ENCODE measurements at regions not wholly inside any gene's neighbourhood (a gene's known extent, or its start where the extent isn't known, plus 50 kb on each side); places are given as distances from the start of the nearest gene placed in this dataset.

DNA sequence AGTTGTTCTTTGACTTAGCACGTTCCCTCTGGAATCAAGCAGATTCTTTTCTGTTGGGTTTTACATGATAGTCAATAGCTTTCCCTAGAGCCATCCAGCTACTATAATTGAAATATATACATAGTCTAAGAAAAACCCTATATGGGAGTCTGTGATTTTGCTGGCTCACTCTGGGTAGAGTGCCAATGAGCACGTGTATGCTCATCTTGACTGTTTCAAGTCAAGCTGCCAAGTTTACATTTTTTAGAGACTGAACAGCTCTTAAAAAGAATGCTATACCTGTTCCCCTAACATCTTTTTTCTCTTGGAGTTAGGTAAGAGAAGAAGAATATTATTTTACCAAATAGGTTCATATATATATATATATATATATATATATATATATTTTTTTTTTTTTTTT, 182.8 kb upstream of the NRIP1 start:
- DNase-seq = no peak

DNA sequence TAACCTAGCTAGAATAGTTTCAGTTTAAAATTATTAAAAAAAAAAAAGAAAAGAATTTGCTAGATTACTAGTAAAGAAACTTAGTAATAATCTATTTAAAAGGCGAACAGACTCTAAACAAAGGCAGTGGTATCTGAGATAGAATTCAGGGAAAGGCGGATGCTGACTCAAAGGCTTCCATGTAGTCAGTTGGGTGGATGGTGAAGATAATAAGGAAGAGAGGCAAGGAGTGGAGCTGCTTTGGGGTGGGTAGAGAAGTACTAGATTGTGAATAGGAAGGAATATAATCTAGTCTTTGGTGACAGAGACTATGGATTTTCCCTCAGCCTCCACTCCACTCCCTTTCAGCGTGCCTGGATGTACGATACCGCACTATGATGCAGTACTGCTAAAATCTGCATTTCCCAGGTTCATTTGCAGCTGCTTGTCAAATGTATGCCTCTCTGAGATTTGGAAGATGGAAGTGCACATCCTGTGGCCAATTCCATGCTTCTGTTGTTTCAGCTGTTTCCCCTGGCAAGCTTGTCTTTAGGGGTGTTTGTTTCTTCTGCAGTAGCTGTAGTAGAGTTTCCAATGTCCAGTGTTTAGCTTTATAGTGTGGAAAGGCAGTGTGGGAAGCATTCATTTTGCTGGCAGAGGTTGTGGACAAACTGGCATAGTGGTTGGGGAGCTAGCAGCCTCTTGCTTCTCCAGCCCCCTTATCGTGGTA, 184.6 kb upstream of the NRIP1 start:
- no peak for DNase-seq

DNA sequence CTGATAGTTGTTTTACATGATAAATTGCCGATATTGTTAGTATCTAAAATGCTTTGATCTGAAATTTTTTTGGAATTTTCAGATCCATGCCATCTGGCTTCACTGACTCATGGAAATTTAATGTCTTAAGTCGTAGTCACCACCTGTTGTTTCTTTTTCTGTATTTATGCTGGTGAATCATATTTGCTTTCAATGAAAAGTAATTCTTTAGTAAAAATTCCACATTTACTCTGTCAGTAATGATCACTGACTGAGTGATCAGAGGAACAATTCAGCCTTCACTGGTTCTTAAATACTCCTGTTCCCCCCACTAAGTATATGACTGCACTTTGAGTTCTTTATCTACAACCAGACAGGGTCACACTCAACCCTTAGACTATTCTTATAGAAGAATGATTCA, 185.6 kb upstream of the NRIP1 start:
- no peak for DNase-seq

DNA sequence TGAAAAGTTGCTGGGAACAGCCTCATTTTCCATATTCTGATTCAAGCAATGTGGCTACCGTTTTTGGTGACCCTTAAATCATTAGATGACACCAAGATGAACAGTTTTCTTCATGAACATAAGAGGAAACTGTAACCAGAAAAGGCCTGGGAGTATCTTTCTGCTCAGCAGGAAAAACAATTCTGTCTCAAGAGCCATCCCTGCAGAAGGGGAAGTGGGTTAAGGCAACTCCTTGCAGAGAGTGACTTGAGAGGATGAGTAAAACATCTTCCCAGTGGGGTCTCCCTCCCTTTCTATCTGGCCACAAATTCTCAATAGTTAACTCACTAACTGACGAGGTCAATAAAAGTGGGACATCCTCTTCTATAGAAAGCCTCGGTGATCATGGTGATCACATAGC, 187.6 kb upstream of the NRIP1 start:
- DNase-seq = no peak

DNA sequence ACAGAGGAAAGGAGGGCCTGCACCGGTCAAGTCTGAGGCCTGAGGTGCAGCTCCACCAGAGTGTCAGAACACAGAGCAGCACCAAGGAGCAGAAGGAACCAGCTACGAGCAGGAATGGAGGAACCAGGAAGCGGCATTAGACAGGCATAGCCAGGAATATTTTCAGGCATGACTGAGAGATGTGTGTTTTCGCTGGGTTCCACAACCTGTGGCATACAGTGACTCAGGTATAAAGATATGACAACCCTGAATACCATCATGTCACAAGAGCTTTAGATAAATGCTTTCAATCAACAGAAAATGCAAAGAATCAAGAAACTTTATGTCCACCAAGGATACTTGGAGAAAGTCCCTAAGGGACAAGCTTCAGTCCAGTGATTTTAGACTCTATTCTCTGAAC, 189.3 kb upstream of the NRIP1 start:
- no peak for DNase-seq

DNA sequence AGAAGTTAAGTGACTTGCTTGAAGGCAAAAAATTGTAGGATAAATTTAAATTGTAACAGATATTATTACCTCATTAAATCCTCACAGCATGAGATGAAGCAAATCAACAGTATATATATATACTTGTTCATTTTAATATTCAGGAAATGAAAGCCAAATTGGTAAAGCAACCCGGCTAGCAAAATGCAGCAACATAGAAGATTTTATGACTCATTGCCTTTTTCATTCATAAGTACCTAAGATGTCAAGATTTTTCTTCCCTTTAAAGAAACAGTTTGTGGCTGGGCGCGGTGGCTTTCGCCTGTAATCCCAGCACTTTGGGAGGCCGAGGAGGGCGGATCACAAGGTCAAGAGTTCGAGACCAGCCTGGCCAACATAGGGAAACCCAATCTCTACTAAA, 190.5 kb upstream of the NRIP1 start:
- DNase-seq = no peak

DNA sequence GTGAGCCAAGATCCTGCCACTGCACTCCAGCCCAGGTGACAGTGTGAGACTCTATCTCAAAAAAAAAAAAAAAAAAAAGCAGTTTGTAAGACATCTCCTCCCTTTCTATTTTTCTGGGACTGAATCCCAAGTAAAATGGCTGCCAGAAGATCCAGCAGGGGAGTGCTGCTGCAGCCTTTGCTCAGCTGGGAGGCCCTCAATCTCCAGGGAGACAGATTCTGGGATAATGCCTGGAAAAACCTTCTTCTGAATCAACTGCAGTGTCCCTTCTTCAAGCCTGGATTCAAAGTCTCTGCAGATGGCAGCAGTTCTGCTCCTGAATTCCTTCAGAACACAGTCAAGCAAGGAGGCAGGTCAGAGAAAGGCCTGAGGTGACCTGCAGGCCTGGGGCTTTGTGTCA, 191.0 kb upstream of the NRIP1 start:
- DNase-seq = no peak

DNA sequence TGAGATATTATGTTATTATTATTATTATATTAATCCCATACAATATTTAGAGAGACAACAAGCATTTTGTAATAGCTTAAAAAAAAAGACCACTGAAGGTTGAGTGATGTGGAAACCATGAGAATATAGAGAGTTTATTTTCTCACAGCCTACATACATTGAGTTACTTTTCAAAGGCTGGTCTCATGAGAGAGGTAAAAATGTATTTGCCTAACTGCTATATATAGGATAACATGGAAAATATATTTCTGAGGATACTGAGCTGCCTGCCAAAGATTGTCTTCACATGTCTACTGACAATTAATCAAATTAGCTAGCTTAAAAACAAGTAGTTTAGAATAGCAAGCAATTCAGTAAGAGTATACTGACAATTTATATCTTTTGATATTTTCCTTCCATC, 192.2 kb upstream of the NRIP1 start:
- no peak for DNase-seq

DNA sequence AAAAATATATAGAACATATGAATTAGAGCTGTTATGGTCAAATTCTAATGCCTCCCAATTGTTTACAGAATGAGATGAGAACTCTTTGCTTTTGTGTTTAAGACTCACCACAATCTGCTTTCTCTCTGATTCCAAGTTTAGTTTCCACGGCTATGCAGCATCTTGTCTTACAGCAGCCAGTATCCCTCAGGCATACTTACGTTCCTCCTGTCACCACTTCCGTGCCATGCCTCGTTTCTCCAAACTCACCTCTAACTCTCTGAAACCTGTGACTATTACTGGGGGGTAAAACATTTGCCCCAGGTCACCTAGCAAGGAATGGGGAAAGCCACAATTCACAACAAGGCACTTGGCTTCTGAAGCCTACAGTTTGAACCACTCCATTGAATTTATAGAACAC, 192.8 kb upstream of the NRIP1 start:
- no peak for DNase-seq

DNA sequence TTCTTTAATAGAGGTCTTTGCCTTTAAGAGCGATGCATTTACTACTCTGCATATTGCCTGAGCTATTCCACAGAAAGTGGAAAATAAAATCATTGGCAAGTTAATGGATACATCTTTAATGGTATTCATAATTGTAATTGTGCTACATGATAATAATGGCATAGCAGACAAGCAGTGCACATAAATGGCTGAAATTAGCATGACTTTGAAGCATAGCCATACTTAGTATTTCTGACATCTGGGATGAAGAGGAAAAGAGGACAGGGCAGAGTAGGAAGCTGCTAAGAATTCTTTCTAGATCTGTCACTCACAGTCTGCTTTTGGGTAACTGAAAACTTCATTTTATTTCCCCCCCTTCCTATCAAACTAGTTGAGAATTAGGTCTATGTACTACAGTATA, 195.0 kb upstream of the NRIP1 start:
- DNase-seq = no peak

DNA sequence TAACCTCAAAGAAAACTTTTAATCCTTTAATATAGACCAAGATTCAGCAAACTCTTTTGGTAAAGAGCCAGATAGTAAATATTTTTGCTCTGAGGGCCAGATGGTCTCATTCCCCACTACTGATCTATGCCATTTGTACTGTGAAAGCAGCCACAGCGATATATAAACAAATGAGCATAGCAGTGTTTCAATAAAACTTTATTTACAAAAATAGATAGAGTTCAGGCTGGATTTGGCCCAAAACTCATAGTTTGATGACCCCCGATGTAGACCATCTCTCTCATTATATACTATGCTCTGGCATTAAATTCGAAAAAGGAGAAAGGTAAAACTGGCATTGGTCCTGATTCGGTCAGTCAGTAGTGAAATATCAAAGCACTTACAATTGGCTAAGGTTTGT, 195.8 kb upstream of the NRIP1 start:
- no peak for DNase-seq

DNA sequence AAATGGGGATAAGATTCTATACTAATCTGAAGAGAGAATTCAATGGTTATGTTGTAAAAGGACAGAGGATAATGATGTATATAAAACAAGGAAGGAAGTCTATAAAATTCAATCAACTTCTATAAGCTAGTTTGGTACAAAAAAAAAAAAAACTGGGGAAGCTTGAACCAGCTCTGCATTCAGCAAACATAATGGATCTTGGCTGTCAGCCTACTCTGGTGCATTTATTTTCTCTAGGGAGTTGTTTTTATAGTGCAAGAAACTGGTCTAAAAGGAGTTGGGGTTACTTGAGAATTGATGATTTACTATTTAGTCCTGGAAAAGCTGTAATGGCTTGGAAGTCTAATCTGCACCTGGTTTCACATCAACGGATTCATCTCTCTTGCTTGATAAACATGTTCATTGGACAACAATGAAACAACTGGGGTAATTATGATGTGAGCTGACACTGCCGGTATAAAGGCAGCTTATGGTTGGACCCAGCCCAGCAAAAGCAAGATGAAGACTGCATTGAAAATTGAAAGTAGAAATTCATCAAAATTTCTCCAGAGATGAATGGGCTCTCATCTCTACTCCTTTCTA, 199.4 kb upstream of the NRIP1 start:
- no peak for DNase-seq

DNA sequence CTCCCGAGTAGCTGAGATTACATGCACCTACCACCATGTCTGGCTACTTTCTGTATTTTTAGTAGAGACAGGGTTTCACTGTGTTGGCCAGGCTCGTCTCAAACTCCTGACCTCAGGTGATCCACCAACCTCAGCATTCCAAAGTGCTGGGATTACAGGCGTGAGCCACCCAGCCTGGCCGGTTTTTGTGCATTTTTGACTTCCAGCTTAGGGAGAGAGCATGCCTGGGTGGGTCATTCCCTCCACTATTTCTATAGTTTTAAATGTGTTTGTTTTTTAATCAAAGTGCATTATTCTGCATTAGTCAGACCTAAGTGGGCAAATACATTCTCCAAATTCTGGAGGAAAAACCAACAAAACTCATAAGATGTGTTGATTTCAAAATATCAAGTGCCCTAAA, 207.4 kb upstream of the NRIP1 start:
- no peak for DNase-seq

DNA sequence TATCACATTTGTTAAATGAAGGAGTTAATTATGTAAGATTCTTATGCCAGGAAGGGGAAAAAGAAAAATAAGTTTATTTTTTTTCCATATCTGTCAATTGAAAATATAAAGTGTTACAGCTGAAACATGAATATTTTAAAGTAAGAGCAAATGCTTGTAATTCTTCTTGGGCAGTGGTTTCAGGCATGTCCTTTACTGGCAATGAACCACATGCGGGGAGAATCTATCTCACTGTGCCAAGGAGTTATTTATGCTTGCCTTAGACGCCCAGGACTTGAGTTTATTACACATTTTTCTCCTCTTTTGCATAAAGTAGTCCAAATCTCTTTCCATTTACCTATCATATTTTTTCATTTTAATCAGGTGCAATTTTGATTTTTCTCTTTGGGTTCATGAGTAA, 207.8 kb upstream of the NRIP1 start:
- DNase-seq = no peak

DNA sequence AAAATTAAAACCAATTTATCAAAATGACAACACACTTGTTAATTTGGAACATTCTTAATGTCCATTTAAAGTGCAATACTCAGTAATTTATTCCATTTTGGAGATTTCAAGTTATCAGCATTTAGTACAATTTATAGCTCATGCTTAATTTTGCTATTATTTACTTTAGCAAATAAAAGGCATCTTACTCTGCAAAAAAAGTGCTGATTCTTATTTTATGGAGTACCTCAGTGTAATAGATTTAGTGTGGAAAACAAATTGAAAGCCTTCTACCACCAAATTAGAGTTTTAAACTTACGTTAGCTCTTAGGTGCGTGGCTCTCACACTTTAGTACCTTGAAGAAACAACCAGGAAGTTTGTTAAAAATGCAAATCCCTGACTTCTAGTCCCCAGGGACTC, 208.4 kb upstream of the NRIP1 start:
- DNase-seq = no peak

DNA sequence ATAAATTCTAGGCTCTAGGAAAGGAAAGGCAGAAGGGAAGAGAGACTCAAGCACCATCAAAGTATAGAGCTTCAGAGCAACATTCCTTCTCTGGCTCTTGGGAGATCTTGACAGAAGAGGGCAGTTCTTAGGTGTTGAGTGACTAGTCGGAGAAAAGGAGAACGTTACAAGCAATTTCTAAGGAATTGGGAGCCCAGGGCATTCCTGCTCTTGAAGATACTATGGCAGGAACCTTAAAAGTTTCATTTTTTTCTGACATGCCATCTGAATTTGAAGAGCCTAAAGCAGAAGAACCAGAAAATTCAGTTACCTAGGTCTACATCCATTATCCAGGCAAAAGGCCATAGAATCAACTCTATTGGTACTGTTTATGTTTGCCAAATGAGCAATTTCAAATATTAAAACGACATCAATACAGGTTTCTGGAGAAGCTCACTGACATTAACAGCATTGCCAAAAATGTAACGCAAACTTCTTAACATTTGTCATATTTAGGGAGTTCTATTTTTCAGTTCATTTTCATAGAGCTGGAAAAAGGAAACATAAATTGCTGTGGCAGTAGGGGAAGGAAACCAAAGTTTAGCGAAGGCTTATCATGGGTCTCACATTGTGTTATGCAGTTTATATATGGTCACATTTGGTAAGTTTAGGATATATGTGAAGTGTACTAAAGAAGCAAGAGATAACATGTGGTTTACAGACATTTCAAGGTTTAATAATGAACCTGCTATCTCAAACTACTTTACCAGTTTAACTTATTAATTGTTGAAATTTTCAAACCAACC, 210.1 kb upstream of the NRIP1 start:
- DNase-seq = no peak

DNA sequence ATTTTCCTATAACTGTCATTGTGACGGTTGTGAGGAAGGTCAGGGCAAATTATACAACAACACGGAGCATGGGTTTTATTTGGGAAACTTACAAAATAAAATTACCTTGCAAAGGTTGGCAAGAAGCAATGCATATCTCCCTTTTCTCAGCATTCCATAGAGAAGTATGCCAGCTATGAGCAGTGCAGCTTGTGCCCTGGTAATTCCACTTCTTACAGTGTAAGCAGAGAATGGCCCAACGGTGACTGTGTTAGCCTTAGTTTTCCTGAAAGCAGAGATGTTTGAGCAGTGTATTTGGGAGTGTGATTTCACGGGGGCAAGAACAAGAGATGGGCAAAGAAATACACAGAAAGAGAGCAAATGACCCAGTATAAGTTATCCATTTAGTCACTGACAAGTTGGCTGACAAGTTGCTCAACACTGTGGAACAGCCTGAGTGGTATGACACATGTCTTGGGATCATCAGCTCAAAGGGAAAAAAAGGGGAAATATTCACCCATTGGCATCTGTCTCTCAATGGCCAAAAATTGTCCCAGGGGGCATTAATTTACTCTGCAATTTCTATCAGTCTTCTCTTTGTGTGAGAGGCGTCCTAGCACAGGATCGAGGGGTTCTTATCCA, 210.9 kb upstream of the NRIP1 start:
- no peak for DNase-seq

DNA sequence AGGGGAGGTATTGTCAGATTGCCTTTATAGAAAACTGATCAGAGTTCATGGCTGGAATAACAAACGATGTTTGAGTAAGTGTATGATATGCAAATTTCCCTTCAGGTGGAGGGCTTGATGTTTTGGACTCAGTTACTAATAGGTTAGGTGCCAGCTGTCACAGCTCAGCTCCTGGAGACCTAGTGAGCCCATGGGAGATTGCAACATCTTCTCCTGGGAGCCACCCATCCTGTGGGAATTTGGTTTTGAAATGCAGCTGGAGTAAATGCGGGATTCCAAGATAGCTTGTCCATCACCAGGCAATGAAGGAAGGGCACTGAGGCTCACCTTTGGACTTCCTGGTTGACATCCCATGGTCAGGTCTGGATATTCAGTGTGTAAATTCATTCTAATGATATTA, 211.4 kb upstream of the NRIP1 start:
- no peak for DNase-seq

DNA sequence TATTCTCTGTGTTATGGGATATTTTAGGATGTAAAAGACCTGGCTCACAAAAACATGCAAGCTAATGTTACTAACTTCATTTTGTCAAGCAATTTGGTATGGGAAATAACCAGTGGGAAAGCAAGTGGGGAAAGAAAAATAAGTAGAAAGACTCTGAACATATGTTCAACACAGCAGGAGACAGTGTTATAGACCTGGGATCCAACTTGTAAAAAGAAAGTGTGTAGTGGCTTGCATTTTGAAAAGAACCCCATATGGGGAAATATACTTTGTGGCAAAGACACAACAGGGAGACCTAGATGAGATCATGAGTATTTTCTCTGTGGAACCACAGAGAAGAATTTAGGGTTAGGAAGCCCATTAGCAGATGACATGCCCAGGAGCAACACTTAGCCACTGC, 212.7 kb upstream of the NRIP1 start:
- no peak for DNase-seq

DNA sequence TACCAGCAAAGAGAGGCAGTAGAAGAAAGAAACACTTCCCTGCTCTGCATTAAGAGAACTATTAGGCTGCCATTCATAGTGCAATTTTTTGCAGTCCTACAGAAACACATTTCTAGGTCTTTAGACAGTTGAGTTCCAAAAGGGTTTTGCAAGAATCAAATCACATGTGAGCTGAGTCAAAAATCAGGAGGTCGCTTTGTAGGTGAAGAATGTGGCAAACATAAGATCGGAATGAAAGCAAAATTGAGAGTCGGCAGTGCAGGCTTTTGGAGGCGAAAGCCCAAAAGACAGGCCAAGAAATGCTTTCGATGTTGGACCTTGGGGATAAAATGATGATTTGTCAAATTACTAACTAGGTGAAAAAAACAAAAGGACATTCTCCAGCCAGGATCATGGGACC, 213.5 kb upstream of the NRIP1 start:
- DNase-seq = no peak

DNA sequence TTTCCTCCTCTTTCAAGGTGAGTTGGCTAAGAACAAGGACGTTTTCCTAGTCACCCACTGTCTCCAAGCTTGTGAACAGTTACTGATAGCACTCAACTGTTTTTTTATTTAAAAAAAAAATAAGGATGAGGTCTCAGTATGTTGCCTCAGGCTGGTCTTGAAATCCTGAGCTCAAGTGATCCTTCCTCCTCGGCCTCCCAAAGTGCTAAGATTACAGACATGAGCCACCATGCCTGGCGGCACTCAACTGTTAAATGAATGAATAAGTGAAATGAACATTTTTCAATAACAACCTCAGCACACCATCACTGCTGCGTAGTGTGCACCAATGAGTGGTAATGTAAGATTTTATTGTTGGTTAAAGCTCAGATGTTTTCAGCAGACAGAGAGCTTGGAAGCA, 214.1 kb upstream of the NRIP1 start:
- no peak for DNase-seq

DNA sequence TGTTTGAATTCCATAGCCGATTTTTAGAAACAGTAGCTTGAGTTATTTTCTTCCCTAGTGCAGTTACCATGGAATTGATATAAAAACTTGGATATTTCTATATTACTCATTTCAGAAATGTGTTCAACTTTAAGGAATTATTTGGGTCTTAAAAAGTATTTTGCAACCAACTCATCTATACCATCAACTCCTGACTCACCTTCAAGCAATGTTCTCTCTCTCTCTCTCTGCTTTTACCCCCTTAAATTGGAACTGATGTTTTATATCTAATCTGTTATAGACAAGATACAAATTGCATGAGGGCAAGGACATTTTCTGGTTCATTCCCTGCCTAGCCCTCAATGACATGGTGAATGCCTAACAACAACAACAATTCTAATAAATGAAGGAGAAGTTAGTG, 214.7 kb upstream of the NRIP1 start:
- no peak for DNase-seq

DNA sequence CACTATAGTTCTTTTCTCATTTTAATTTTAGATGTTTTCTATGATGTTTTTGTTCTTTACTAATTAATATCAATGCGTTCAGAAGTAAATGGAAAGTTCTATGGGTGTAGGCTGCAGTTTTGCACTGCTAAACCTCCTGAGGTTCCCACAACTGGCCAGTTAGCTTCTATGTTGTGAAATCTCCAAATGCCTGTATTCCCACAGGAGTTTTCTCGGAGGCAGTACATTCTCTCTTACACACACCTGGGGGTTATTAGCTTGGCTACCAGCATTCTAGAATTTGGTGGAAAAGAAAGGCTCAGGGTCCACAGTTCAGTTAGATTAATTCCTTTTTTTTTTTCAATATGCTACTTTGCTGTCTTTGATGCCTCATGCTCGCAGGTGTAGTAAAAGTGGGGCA, 216.9 kb upstream of the NRIP1 start:
- DNase-seq = no peak

DNA sequence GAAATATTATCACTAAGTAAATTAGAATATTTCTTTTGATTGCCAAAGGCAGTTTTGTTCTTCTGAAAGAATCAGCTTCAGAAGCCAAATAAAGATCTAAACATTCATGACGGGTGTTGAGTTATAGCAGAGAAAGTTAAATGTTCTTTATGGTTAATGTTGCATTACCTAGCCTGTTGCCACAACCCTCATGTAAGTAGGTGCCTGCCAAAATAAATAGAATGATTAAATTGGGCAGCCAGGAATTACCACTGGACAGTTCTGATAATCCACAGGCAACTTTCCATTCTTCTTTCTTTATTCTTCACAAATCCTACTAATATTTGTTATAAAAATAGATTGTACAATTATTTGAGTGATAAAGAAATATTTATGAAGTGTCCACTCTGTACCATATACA, 217.9 kb upstream of the NRIP1 start:
- DNase-seq = no peak

Measured in activated T-cell treated with anti-CD3 and anti-CD28 coated beads, Interleukin-2, amount 50 U/mL, for 48 hours (primary cell).